Spleen (tissue), 7 donors: ENCODE measurements at regions not wholly inside any gene's neighbourhood (a gene's known extent, or its start where the extent isn't known, plus 50 kb on each side); places are given as distances from the start of the nearest gene placed in this dataset.

ENCODE experiments used
- CTCF ChIP-seq, 11 experiments: fragments of 200-600 bp in 7 of 11; fragments of 450-650 bp in 4 of 11; sonication (generic) in 4 of 11; IDR thresholded peaks in 8 of 11; conservative IDR thresholded peaks in 3 of 11; 1 replicate in 7 of 11; 2 replicates in 4 of 11; pipeline versions ENCODE4 v1.4.0 to v1.8.0; 2016 to 2021; ENCODE audit warnings: antibody characterized with exemption in 11 of 11, inconsistent platforms in 4 of 11, mild to moderate bottlenecking in 1 of 11
- POLR2A ChIP-seq, 3 donors: fragments of 450-650 bp; IDR thresholded peaks; one replicate each; pipeline ENCODE4 v1.5.1; 2017; ENCODE audit warnings: antibody characterized with exemption in 3 of 3, mild to moderate bottlenecking in 1 of 3
- POLR2AphosphoS5 ChIP-seq, 3 donors: sonication (generic); formaldehyde crosslinking; IDR thresholded peaks; one replicate each; pipeline ENCODE4 v1.5.1; 2017; ENCODE audit warnings: antibody characterized with exemption in 3 of 3
- donor health status: DM: no; HTN: no; CAD: no; lungs with moderate emphysema.
- donor health status: DM: no; HTN: no; CAD: no.
- donor health status: DM: no; HTN: no; CAD: no.

- TF ChIP-seq CTCF (IDR thresholded peaks at IDR 0.05 in 8 of 11, conservative IDR thresholded peaks at IDR 0.05 in 3 of 11), result no peak
- TF ChIP-seq POLR2A (IDR thresholded peaks at IDR 0.05), result no peak
- no peak for TF ChIP-seq POLR2AphosphoS5 (IDR thresholded peaks at IDR 0.05)
Measured at GRCh38 chr17:70947215-70947614, 777.9 kb downstream of the KCNJ2 start.
